GM12891 (cell line): ENCODE measurements at regions not wholly inside any gene's neighbourhood (a gene's known extent, or its start where the extent isn't known, plus 50 kb on each side); places are given as distances from the start of the nearest gene placed in this dataset.

Experiments used
- POLR2A ChIP-seq: IDR thresholded peaks from 2 replicates; pipeline ENCODE4 v1.6.1; 2011; ENCODE audit warnings: low read depth, low read length, control low read depth
- POLR2AphosphoS5 ChIP-seq: IDR thresholded peaks from 2 replicates; pipeline ENCODE4 v1.6.1; 2011; ENCODE audit warnings: low read depth, low read length, control low read depth
- POU2F2 ChIP-seq: IDR thresholded peaks from 2 replicates; pipeline ENCODE4 v1.6.1; 2011; ENCODE audit warnings: low read depth, mild to moderate bottlenecking, control low read depth, low read length, moderate library complexity
- SPI1 ChIP-seq: IDR thresholded peaks from 2 replicates; pipeline ENCODE4 v1.6.1; 2011; ENCODE audit warnings: low read depth, low read length, control low read depth
- TAF1 ChIP-seq: IDR thresholded peaks from 2 replicates; pipeline ENCODE4 v1.6.1; 2011; ENCODE audit warnings: low read depth, low read length, control low read depth

- no peak for TF ChIP-seq POLR2A
- no peak for TF ChIP-seq POLR2AphosphoS5
- TF ChIP-seq TAF1: no peak
- TF ChIP-seq SPI1: peak; percentile 62
- no peak for TF ChIP-seq POU2F2
Observed at GRCh38 chr2:136253288-136254004, 135.5 kb upstream of the CXCR4 start.
